K562 (cell line): ENCODE measurements at regions not wholly inside any gene's neighbourhood (a gene's known extent, or its start where the extent isn't known, plus 50 kb on each side); places are given as distances from the start of the nearest gene placed in this dataset.

ENCODE experiments used
- ATAC-seq: fragments of 200-7000 bp; cut with Tn5 transposase; 3 replicates; pipeline ENCODE4 v1.9.1; 2020; ENCODE audit warnings: moderate library complexity
- BruUV-seq: library from RNA; stranded (reverse); fragments of 400-500 nt; replicated peaks from 2 replicates; lab custom pipeline; 2021; lab: Mats Ljungman, UMichigan
- CTCF ChIA-PET: fragments of 300-600 bp; formaldehyde crosslinking; extraction: SDS; loops from one replicate; lab custom pipeline; 2021; ENCODE audit warnings: low intra/inter-chr PET ratio; lab: Yijun Ruan, JAX
- POLR2A ChIA-PET: fragments of 300-600, 350-650 bp; sonication (Branson Sonifier 250); formaldehyde crosslinking; extraction: SDS; loops from one replicate; lab custom pipeline; 2021; ENCODE audit warnings: antibody characterized with exemption, inconsistent platforms; lab: Yijun Ruan, JAX
- DNase-seq, 4 experiments: peaks; one replicate each; pipeline versions ENCODE4 v3.0.0 to v3.0.0-alpha.2; 2011 to 2018; ENCODE audit warnings: low spot score in 3 of 4, mixed read lengths in 3 of 4; ENCODE audit errors: extremely low read depth in 1 of 4
- FAIRE-seq: peaks from 2 replicates; lab custom pipeline; 2011; peaks lifted over from hg19 to GRCh38; lab: Jason Lieb, UNC
- H2AFZ ChIP-seq: 2 replicates; pipeline ENCODE4 v1.6.0; 2011; ENCODE audit warnings: low read depth, low read length, control low read depth, inconsistent platforms
- H3K27ac ChIP-seq: fragments of 200-600 bp; 3 replicates; pipeline ENCODE4 v1.8.0; 2011; ENCODE audit warnings: low read depth, mild to moderate bottlenecking, control low read depth, inconsistent platforms, low read length, moderate library complexity, mixed read lengths; ENCODE audit errors: extremely low read depth
- H3K27me3 ChIP-seq, 2 experiments: fragments of 300-600 bp in 1 of 2; 2 replicates in 1 of 2; 3 replicates in 1 of 2; pipeline versions ENCODE4 v1.6.0 to v1.8.0; 2011; ENCODE audit warnings: inconsistent platforms in 2 of 2, low read length in 2 of 2, mild to moderate bottlenecking in 1 of 2, mixed read lengths in 1 of 2, moderate library complexity in 1 of 2; ENCODE audit not compliant: control insufficient read depth in 2 of 2, insufficient read depth in 2 of 2
- H3K36me3 ChIP-seq: fragments of 300-600 bp; 3 replicates; pipeline ENCODE4 v1.8.0; 2011; ENCODE audit warnings: mild to moderate bottlenecking, low read length, inconsistent platforms; ENCODE audit not compliant: control insufficient read depth, insufficient read depth
- H3K4me1 ChIP-seq, 2 experiments: fragments of 200-600 bp in 1 of 2; replicated peaks in 1 of 2; 2 replicates in 1 of 2; 3 replicates in 1 of 2; pipeline versions ENCODE4 v1.5.1 to v1.8.0; 2011; ENCODE audit warnings: inconsistent platforms in 2 of 2, low read length in 2 of 2, mild to moderate bottlenecking in 1 of 2, mixed read lengths in 1 of 2, moderate library complexity in 1 of 2; ENCODE audit not compliant: control insufficient read depth in 2 of 2, insufficient read depth in 2 of 2
- H3K4me2 ChIP-seq: 2 replicates; pipeline ENCODE4 v1.6.1; 2011; ENCODE audit warnings: low read length, control low read depth, inconsistent platforms, mixed read lengths; ENCODE audit not compliant: insufficient read depth
- H3K4me3 ChIP-seq: fragments of 200-600 bp; sonication (generic), shearing (Covaris generic); 2 replicates; pipeline ENCODE4 v1.5.1; 2016; ENCODE audit warnings: control low read depth, inconsistent platforms
- H3K79me2 ChIP-seq: fragments of 200-600 bp; 3 replicates; pipeline ENCODE4 v1.8.0; 2011; ENCODE audit warnings: low read length, inconsistent platforms; ENCODE audit not compliant: control insufficient read depth, insufficient read depth
- H3K9ac ChIP-seq, 2 experiments: 2 replicates each; pipeline versions ENCODE4 v1.6.0 to v1.6.1; 2011; ENCODE audit warnings: low read depth in 2 of 2, low read length in 2 of 2, control low read depth in 1 of 2, inconsistent platforms in 1 of 2, mild to moderate bottlenecking in 1 of 2, mixed read lengths in 1 of 2; ENCODE audit not compliant: insufficient read depth in 1 of 2
- H3K9me1 ChIP-seq: one replicate; pipeline ENCODE4 v1.6.0; 2011; ENCODE audit warnings: inconsistent platforms, mild to moderate bottlenecking, low read length, moderate library complexity; ENCODE audit not compliant: control insufficient read depth, insufficient read depth
- H3K9me3 ChIP-seq: replicated peaks from 2 replicates; pipeline ENCODE4 v1.5.1; 2011; ENCODE audit warnings: low read depth, low read length, inconsistent platforms; ENCODE audit not compliant: control insufficient read depth, insufficient read depth
- H4K20me1 ChIP-seq: replicated peaks from 2 replicates; pipeline ENCODE4 v1.6.1; 2011; ENCODE audit warnings: low read length, inconsistent platforms, mixed read lengths; ENCODE audit not compliant: control insufficient read depth, insufficient read depth
- E2F4 ChIP-seq: sonication (generic); formaldehyde crosslinking; IDR thresholded peaks from 2 replicates; pipeline ENCODE4 v1.8.0; 2022; ENCODE audit warnings: mild to moderate bottlenecking, low read depth, missing genetic modification reagents
- FOSL1 ChIP-seq: fragments of 200-800 bp; sonication (Bioruptor generic); conservative IDR thresholded peaks from 2 replicates; pipeline ENCODE4 v1.6.1; 2016; ENCODE audit warnings: missing genetic modification characterization, missing compliant biosample characterization
- HMBOX1 ChIP-seq: sonication (generic); IDR thresholded peaks from 2 replicates; pipeline ENCODE4 v1.6.1; 2016
- HMG20B ChIP-seq: fragments of 250-450 bp; sonication (Bioruptor Pico); IDR thresholded peaks from 2 replicates; pipeline ENCODE4 v1.5.0; 2021; ENCODE audit warnings: mild to moderate bottlenecking
- HNRNPK ChIP-seq: fragments of 200-400 bp; formaldehyde crosslinking; IDR thresholded peaks from one replicate; pipeline ENCODE4 v1.6.1; 2018; ENCODE audit warnings: mild to moderate bottlenecking, low read depth, low read length; ENCODE audit not compliant: poor library complexity, severe bottlenecking
- KAT8 ChIP-seq: fragments of 450-650 bp; IDR thresholded peaks from 2 replicates; pipeline ENCODE4 v1.6.1; 2016; ENCODE audit warnings: low read depth, mild to moderate bottlenecking
- KLF13 ChIP-seq: fragments of 450-650 bp; IDR thresholded peaks from 2 replicates; pipeline ENCODE4 v1.6.1; 2016; ENCODE audit warnings: missing genetic modification characterization, low read depth, mild to moderate bottlenecking, missing compliant biosample characterization, moderate library complexity, borderline replicate concordance
- MCM7 ChIP-seq, 2 experiments: fragments of 450-650 bp; IDR thresholded peaks; 2 replicates each; pipeline ENCODE4 v1.6.1; 2016 to 2018
- NFATC3 ChIP-seq: fragments of 450-650 bp; IDR thresholded peaks from 2 replicates; pipeline ENCODE4 v1.6.1; 2017; ENCODE audit warnings: mild to moderate bottlenecking
- NKRF ChIP-seq: fragments of 450-650 bp; IDR thresholded peaks from 2 replicates; pipeline ENCODE4 v1.6.1; 2016; ENCODE audit warnings: borderline replicate concordance
- SRF ChIP-seq, 2 experiments: fragments of 250-450, 450-650 bp in 1 of 2; sonication (Bioruptor Pico) in 1 of 2; sonication (generic) in 1 of 2; formaldehyde crosslinking; IDR thresholded peaks; 2 replicates each; pipeline versions ENCODE4 v1.5.0 to v1.5.1; 2020 to 2022; ENCODE audit warnings: mild to moderate bottlenecking in 1 of 2, missing genetic modification reagents in 1 of 2
- ZFP1 ChIP-seq: fragments of 450-650 bp; formaldehyde crosslinking; IDR thresholded peaks from 2 replicates; pipeline ENCODE4 v1.4.0; 2020; ENCODE audit warnings: mild to moderate bottlenecking, mixed read lengths
- ZNF134 ChIP-seq: fragments of 250-450 bp; sonication (Bioruptor Pico); conservative IDR thresholded peaks from 2 replicates; pipeline ENCODE4 v1.4.0; 2020
- ZNF263 ChIP-seq: sonication (generic); formaldehyde crosslinking; IDR thresholded peaks from 2 replicates; pipeline ENCODE4 v1.8.0; 2022; ENCODE audit warnings: mild to moderate bottlenecking, missing genetic modification reagents, borderline replicate concordance
- ZNF277 ChIP-seq: fragments of 250-450 bp; sonication (Bioruptor Pico); IDR thresholded peaks from 2 replicates; pipeline ENCODE4 v1.8.0; 2022; ENCODE audit warnings: inconsistent platforms, mild to moderate bottlenecking, moderate library complexity, borderline replicate concordance
- ZNF280B ChIP-seq: fragments of 250-450 bp; sonication (Bioruptor Pico); IDR thresholded peaks from 2 replicates; pipeline ENCODE4 v1.5.1; 2021; ENCODE audit warnings: mild to moderate bottlenecking
- ZNF699 ChIP-seq: fragments of 250-450 bp; sonication (Bioruptor Pico); IDR thresholded peaks from 2 replicates; pipeline ENCODE4 v1.8.0; 2021; ENCODE audit warnings: mild to moderate bottlenecking, moderate library complexity; ENCODE audit not compliant: insufficient replicate concordance
- WGBS: fragments of 100-300 bp; shearing (Covaris generic); methylation state at CpG from one replicate; pipeline ENCODE4 v1.1.6; 2016; ENCODE audit warnings: low coverage, mixed read lengths; ENCODE audit not compliant: insufficient coverage; ENCODE audit errors: missing lambda C conversion rate; 5-methylcytosine and 5-hydroxymethylcytosine counted together
- in situ Hi-C: fragments of 300-500 bp; cut with MboI; formaldehyde crosslinking; loops from 4 replicates; pipeline ENCODE4 v1.15.0; 2018; ENCODE audit warnings: inconsistent platforms, mixed read lengths
- intact Hi-C: fragments of 100-400 bp; cut with micrococcal nuclease; formaldehyde crosslinking; loops from 2 replicates; pipeline ENCODE4 v1.14.2; 2022

- ATAC-seq (no peak), DNase-seq (no peak), FAIRE-seq (no peak)
- no peaks in the 10 kb centered on the region for H3K79me2 ChIP-seq
- H3K4me1 ChIP-seq, result no peaks in the 10 kb centered on the region
- no peak overlapping the region for H3K4me2 ChIP-seq
- no peak overlapping the region for H3K27ac ChIP-seq
- no peaks in the 10 kb centered on the region for H3K27me3 ChIP-seq
- H2AFZ ChIP-seq, result no peak overlapping the region
- WGBS, result 0% methylated on average over 1 of the region's 1 CpG
- no peak overlapping the region for H3K9ac ChIP-seq
- 0 out of 2 replicates have a peak, but pooled peaks cover 2% of the 10 kb centered on the region for H3K9me3 ChIP-seq
- H3K36me3 ChIP-seq, result no peaks in the 10 kb centered on the region
- H3K4me3 ChIP-seq, result no peak overlapping the region
- in situ Hi-C loops, result no loop called here
- BruUV-seq, result no TSS peak
- no peaks in the 10 kb centered on the region for H3K9me1 ChIP-seq
- ChIA-PET POLR2A (no interaction called here), CTCF (no interaction called here)
- intact Hi-C loops, result no loop called here
- no peaks in the 10 kb centered on the region for H4K20me1 ChIP-seq
- TF ChIP-seq E2F4 (CRISPR knock-in tag) (no peak), NKRF (no peak), KLF13 (tag) (no peak), NFATC3 (no peak), SRF (CRISPR knock-in tag; IDR thresholded peaks at IDR 0.05) (no peak), FOSL1 (no peak), MCM7 (IDR thresholded peaks at IDR 0.05) (no peak), ZNF277 (CRISPR knock-in tag) (no peak), ZNF263 (CRISPR knock-in tag) (no peak), KAT8 (no peak), HMBOX1 (no peak), ZNF699 (CRISPR knock-in tag) (no peak), HMG20B (CRISPR knock-in tag) (no peak), HNRNPK (no peak), ZFP1 (CRISPR knock-in tag) (no peak), ZNF280B (CRISPR knock-in tag) (no peak), ZNF134 (CRISPR knock-in tag) (no peak)
Measured at GRCh38 chr3:145244327-145244726, 916.7 kb downstream of the PLOD2 start.
